ENCODE measurements at regions not wholly inside any gene's neighbourhood (a gene's known extent, or its start where the extent isn't known, plus 50 kb on each side); places are given as distances from the start of the nearest gene placed in this dataset.

DNA sequence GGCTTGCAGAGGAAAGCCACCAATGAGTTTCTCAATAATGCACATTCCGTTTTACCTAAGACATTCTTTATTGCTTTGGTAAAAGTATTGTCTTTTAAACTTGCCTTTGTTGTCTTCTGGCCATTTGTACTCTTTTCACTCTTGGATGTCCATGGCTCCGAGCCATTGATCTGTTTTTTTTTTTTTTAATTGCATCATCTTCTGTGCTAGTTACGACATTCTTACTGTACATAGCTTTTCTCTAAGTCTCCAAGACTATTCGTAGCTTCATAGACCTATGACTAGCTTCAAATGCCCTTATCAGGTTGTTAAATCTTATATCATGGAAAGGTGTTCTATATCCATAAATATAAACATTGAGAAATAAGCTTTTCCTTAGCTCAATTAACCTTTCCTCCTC is 1522.6 kb downstream of the FAM181B start:
- no peak for TF ChIP-seq REST (IDR thresholded peaks at IDR 0.05; ENCODE audit: low read depth)
- TF ChIP-seq ZBTB7A (IDR thresholded peaks at IDR 0.05; ENCODE audit: low read depth), result no peak
- TF ChIP-seq TEAD4 (IDR thresholded peaks at IDR 0.05), result no peak
- TF ChIP-seq NFIC (IDR thresholded peaks at IDR 0.05), result no peak
- no peak for TF ChIP-seq RAD21 (IDR thresholded peaks at IDR 0.05; ENCODE audit: low read depth)
- TF ChIP-seq CEBPB (IDR thresholded peaks at IDR 0.05), result no peak
- TF ChIP-seq EGR1 (IDR thresholded peaks at IDR 0.05), result no peak
- TF ChIP-seq USF1 (IDR thresholded peaks at IDR 0.05), result no peak
- TF ChIP-seq TCF12 (IDR thresholded peaks at IDR 0.05; ENCODE audit: low read depth), result no peak
- TF ChIP-seq, protein P1, sequence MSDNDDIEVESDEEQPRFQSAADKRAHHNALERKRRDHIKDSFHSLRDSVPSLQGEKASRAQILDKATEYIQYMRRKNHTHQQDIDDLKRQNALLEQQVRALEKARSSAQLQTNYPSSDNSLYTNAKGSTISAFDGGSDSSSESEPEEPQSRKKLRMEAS (IDR thresholded peaks at IDR 0.05), result no peak
- TF ChIP-seq FOXM1 (IDR thresholded peaks at IDR 0.05; ENCODE audit: borderline replicate concordance, low read depth), result no peak
- no peak for TF ChIP-seq TAF1 (IDR thresholded peaks at IDR 0.05; ENCODE audit: low read depth)
- TF ChIP-seq CREB1 (IDR thresholded peaks at IDR 0.05; ENCODE audit: low read depth), result no peak
- no peak for TF ChIP-seq EP300 (IDR thresholded peaks at IDR 0.05; ENCODE audit: borderline replicate concordance)
- no peak for TF ChIP-seq YY1 (IDR thresholded peaks at IDR 0.05; ENCODE audit: low read depth)

- no peak for TF ChIP-seq CEBPB (IDR thresholded peaks at IDR 0.05)
- no peak for TF ChIP-seq NFIC (IDR thresholded peaks at IDR 0.05)
Measured at GRCh38 chr11:81207421-81208054, 1526.1 kb downstream of the FAM181B start.

GRCh38 chr11:81203876-81204275 is 1529.8 kb downstream of the FAM181B start:
- no peak for TF ChIP-seq USF1 (IDR thresholded peaks at IDR 0.05)
- TF ChIP-seq YY1 (IDR thresholded peaks at IDR 0.05; ENCODE audit: low read depth), result no peak
- TF ChIP-seq TEAD4 (IDR thresholded peaks at IDR 0.05), result no peak
- TF ChIP-seq, protein P1 (IDR thresholded peaks at IDR 0.05), result no peak
- TF ChIP-seq TAF1 (IDR thresholded peaks at IDR 0.05; ENCODE audit: low read depth), result no peak
- no peak for TF ChIP-seq EP300 (IDR thresholded peaks at IDR 0.05; ENCODE audit: borderline replicate concordance)
- TF ChIP-seq REST (IDR thresholded peaks at IDR 0.05; ENCODE audit: low read depth), result no peak
- TF ChIP-seq FOXM1 (IDR thresholded peaks at IDR 0.05; ENCODE audit: borderline replicate concordance, low read depth), result no peak
- TF ChIP-seq ZBTB7A (IDR thresholded peaks at IDR 0.05; ENCODE audit: low read depth), result no peak
- TF ChIP-seq NFIC (IDR thresholded peaks at IDR 0.05), result no peak
- no peak for TF ChIP-seq EGR1 (IDR thresholded peaks at IDR 0.05)
- no peak for TF ChIP-seq CEBPB (IDR thresholded peaks at IDR 0.05)
- no peak for TF ChIP-seq TCF12 (IDR thresholded peaks at IDR 0.05; ENCODE audit: low read depth)
- no peak for TF ChIP-seq CREB1 (IDR thresholded peaks at IDR 0.05; ENCODE audit: low read depth)
- TF ChIP-seq RAD21 (IDR thresholded peaks at IDR 0.05; ENCODE audit: low read depth), result no peak

GRCh38 chr11:81197396-81197795 is 1536.3 kb downstream of the FAM181B start:
- TF ChIP-seq CEBPB (IDR thresholded peaks at IDR 0.05), result no peak
- TF ChIP-seq CREB1 (IDR thresholded peaks at IDR 0.05; ENCODE audit: low read depth), result no peak

- TF ChIP-seq TAF1 (IDR thresholded peaks at IDR 0.05; ENCODE audit: low read depth) (no peak), RAD21 (IDR thresholded peaks at IDR 0.05; ENCODE audit: low read depth) (no peak), FOXM1 (IDR thresholded peaks at IDR 0.05; ENCODE audit: borderline replicate concordance, low read depth) (no peak), EGR1 (IDR thresholded peaks at IDR 0.05) (no peak), YY1 (IDR thresholded peaks at IDR 0.05; ENCODE audit: low read depth) (no peak), REST (IDR thresholded peaks at IDR 0.05; ENCODE audit: low read depth) (no peak), TEAD4 (IDR thresholded peaks at IDR 0.05) (no peak), EP300 (IDR thresholded peaks at IDR 0.05; ENCODE audit: borderline replicate concordance) (no peak), CEBPB (IDR thresholded peaks at IDR 0.05) (no peak), USF1 (IDR thresholded peaks at IDR 0.05) (no peak), NFIC (IDR thresholded peaks at IDR 0.05) (no peak), TCF12 (IDR thresholded peaks at IDR 0.05; ENCODE audit: low read depth) (no peak), ZBTB7A (IDR thresholded peaks at IDR 0.05; ENCODE audit: low read depth) (no peak), CREB1 (IDR thresholded peaks at IDR 0.05; ENCODE audit: low read depth) (no peak)
- TF ChIP-seq, protein P1 (IDR thresholded peaks at IDR 0.05), result no peak
Measured at GRCh38 chr11:81192516-81192915, 1541.1 kb downstream of the FAM181B start.

All from Ishikawa (cell line).